HG03095 (cell line): ENCODE measurements at regions not wholly inside any gene's neighbourhood (a gene's known extent, or its start where the extent isn't known, plus 50 kb on each side); places are given as distances from the start of the nearest gene placed in this dataset.

Experiments used
- ATAC-seq: cut with Tn5 transposase; IDR thresholded peaks from one replicate; pipeline ENCODE4 v1.9.1; 2021; ENCODE audit warnings: moderate library complexity; ENCODE audit not compliant: unreplicated experiment

GRCh38 chr1:193321242-193321840, 134.9 kb upstream of the B3GALT2 start:
- no peak for ATAC-seq

- ATAC-seq: no peak
Measured at GRCh38 chr1:193320270-193320669, 133.9 kb upstream of the B3GALT2 start.

GRCh38 chr1:193318347-193318746, 131.9 kb upstream of the B3GALT2 start:
- no peak for ATAC-seq

- ATAC-seq: no peak
Measured at GRCh38 chr1:193313354-193314140, 127.1 kb upstream of the B3GALT2 start.

GRCh38 chr1:193312432-193312831, 126.0 kb upstream of the B3GALT2 start:
- no peak for ATAC-seq

GRCh38 chr1:193311226-193311948, 125.0 kb upstream of the B3GALT2 start:
- no peak for ATAC-seq

- ATAC-seq: no peak
Measured at GRCh38 chr1:193310564-193310963, 124.2 kb upstream of the B3GALT2 start.

- no peak for ATAC-seq
Measured at GRCh38 chr1:193309936-193310475, 123.6 kb upstream of the B3GALT2 start.

- ATAC-seq: no peak
Measured at GRCh38 chr1:193308438-193308837, 122.0 kb upstream of the B3GALT2 start.

GRCh38 chr1:193306430-193306829, 120.0 kb upstream of the B3GALT2 start:
- ATAC-seq: no peak
